ENCODE measurements at regions not wholly inside any gene's neighbourhood (a gene's known extent, or its start where the extent isn't known, plus 50 kb on each side); places are given as distances from the start of the nearest gene placed in this dataset.

- Mint-ChIP-seq H3K4me3 (no peak overlapping the region), H3K9me3 (no peaks in the 10 kb centered on the region)
Measured at GRCh38 chr9:2962471-2963172, 118.7 kb upstream of the PUM3 start.

GRCh38 chr9:2958219-2958618 lies 114.3 kb upstream of the PUM3 start:
- no peaks in the 10 kb centered on the region for H3K36me3 Mint-ChIP-seq (ENCODE audit: insufficient read depth)
- no peak overlapping the region for H3K27ac Mint-ChIP-seq
- DNase-seq (no peak), ATAC-seq (replicated peaks) (no peak)
- peaks cover 6 to 24% of the 10 kb centered on the region in 2 donors for H3K27me3 Mint-ChIP-seq
- no peak overlapping the region for H3K4me3 Mint-ChIP-seq
- no peaks in the 10 kb centered on the region for H3K4me1 Mint-ChIP-seq (ENCODE audit: low read depth in 2 of 2)
- no peaks in the 10 kb centered on the region for H3K9me3 Mint-ChIP-seq

More at GRCh38 chr9:2962471-2963172, 118.7 kb upstream of the PUM3 start:
- no peaks in the 10 kb centered on the region for H3K4me1 Mint-ChIP-seq (ENCODE audit: low read depth in 2 of 2)
- no peaks in the 10 kb centered on the region for H3K36me3 Mint-ChIP-seq (ENCODE audit: insufficient read depth)
- ATAC-seq (replicated peaks): no peak
- no peak for DNase-seq
- H3K27ac Mint-ChIP-seq: no peak overlapping the region
- H3K27me3 Mint-ChIP-seq: peaks cover 6 to 22% of the 10 kb centered on the region in 2 donors

- no peak for DNase-seq
- Mint-ChIP-seq H3K36me3 (ENCODE audit: insufficient read depth) (no peaks in the 10 kb centered on the region), H3K4me3 (no peak overlapping the region), H3K27ac (no peak overlapping the region), H3K27me3 (peaks cover 6 to 19% of the 10 kb centered on the region in 2 donors), H3K9me3 (no peaks in the 10 kb centered on the region), H3K4me1 (ENCODE audit: low read depth in 2 of 2) (no peaks in the 10 kb centered on the region)
- no peak for ATAC-seq (replicated peaks)
Measured at GRCh38 chr9:2957656-2958200, 113.8 kb upstream of the PUM3 start.

GRCh38 chr9:2955575-2955974 lies 111.7 kb upstream of the PUM3 start:
- Mint-ChIP-seq H3K27me3 (peaks cover 11 to 19% of the 10 kb centered on the region in 2 donors), H3K27ac (no peak overlapping the region), H3K4me1 (ENCODE audit: low read depth in 2 of 2) (no peaks in the 10 kb centered on the region), H3K36me3 (ENCODE audit: insufficient read depth) (no peaks in the 10 kb centered on the region), H3K9me3 (no peaks in the 10 kb centered on the region), H3K4me3 (no peak overlapping the region)
- DNase-seq (no peak), ATAC-seq (replicated peaks) (no peak)

DNA sequence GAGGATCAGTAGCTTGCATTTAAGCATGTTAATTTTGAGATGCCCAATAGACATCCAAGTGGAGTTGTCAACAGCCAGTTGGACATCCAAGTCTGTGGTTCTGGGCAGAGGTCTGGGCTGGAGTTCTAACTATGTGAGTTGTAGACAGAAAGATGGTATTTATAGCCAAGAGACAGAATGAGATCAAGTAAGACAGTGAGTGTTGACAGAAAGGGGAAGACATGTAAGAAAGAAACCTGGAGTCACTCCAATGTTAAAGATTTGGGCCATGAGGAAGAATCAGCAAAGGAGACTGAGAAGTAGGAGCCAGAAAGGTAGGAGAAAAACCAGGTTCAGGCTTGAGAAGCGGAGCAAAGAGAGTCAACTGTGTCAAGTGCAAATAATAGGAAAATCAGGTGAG lies 95.5 kb upstream of the PUM3 start:
- Mint-ChIP-seq H3K4me3 (no peak overlapping the region), H3K27ac (no peak overlapping the region), H3K9me3 (no peaks in the 10 kb centered on the region), H3K36me3 (ENCODE audit: insufficient read depth) (no peaks in the 10 kb centered on the region), H3K27me3 (peaks cover 0 to 32% of the 10 kb centered on the region in 2 donors), H3K4me1 (ENCODE audit: low read depth in 2 of 2) (no peaks in the 10 kb centered on the region)
- DNase-seq (no peak), ATAC-seq (replicated peaks) (no peak)

GRCh38 chr9:2936221-2936620 lies 92.3 kb upstream of the PUM3 start:
- H3K4me1 Mint-ChIP-seq (ENCODE audit: low read depth in 2 of 2): no peaks in the 10 kb centered on the region
- no peak overlapping the region for H3K4me3 Mint-ChIP-seq
- H3K36me3 Mint-ChIP-seq (ENCODE audit: insufficient read depth): no peaks in the 10 kb centered on the region
- no peak for DNase-seq
- H3K27ac Mint-ChIP-seq: no peak overlapping the region
- no peak for ATAC-seq (replicated peaks)
- no peaks in the 10 kb centered on the region for H3K9me3 Mint-ChIP-seq
- peaks cover 0 to 21% of the 10 kb centered on the region in 2 donors for H3K27me3 Mint-ChIP-seq

GRCh38 chr9:2934883-2935282 lies 91.0 kb upstream of the PUM3 start:
- no peaks in the 10 kb centered on the region for H3K36me3 Mint-ChIP-seq (ENCODE audit: insufficient read depth)
- no peak for DNase-seq
- ATAC-seq (replicated peaks): no peak

DNA sequence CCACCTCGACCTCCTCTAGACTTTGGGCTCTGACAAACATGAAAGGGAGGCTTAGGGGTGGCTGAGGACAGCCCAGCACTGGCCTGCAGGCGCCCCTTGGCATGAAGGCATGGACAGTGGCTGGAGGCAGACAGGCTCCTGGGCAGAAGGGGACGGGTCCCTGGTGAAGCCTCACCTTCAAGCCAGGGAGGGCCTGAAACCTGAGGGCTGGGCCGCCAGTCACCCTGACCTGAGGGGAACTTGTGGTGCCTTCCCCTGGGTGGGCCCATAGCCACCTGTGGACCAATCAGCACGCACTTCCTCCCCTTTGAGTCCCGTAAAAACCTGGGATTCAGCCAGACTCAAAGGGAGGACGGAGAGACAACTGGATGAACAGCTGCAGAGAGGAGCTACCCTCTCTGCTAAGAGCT lies 90.4 kb upstream of the PUM3 start:
- no peak for ATAC-seq (replicated peaks)

More at GRCh38 chr9:2934883-2935282, 91.0 kb upstream of the PUM3 start:
- H3K27me3 Mint-ChIP-seq: peaks cover 0 to 15% of the 10 kb centered on the region in 2 donors
- H3K4me1 Mint-ChIP-seq (ENCODE audit: low read depth in 2 of 2): no peaks in the 10 kb centered on the region
- H3K4me3 Mint-ChIP-seq: no peak overlapping the region
- no peaks in the 10 kb centered on the region for H3K9me3 Mint-ChIP-seq
- H3K27ac Mint-ChIP-seq: no peak overlapping the region

DNA sequence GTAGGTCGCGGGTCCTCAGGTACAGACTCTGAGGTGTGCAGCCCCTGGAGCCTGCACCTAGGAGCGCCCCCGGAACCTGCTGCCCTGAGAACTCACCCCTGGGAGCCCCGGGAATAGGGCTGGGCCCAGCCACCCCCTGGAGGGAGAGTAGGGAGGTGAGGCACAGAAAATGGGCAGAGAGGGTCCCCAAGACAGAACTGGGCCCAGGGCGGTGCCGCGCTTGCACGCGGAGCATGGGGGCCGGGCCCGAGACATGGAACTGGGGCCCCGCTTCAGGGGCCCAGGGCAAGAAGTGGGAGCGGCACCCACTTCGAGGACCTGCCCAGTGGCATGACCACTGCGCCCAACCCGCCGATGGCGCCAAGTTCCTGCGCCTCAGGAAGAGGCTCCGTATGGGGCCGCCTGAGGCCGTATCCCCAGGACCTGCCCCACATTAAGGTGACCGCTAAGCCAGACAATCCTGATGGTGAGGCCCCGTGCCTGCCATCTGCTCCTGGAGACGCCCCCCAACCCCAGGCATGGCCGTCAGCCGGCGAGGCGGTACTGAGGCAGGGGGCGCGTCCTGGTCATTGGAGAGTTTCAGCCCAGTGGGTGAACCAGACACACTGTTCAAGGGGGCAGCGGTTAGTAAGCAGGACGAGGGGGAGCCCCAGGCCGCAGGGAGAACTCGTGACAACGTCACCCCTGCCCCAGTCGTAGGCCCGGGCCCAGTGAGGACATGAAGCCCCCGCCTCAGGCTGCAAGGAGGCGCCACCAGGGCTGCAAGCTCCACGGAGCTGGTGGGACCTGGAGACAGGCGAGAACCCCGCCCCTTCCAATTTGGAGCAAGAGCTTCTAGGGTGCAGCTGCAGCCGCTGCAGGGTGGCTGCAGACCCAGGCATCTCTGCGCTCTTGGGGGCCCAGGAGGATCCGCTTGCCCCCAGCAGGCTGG lies 89.5 kb upstream of the PUM3 start:
- DNase-seq: no peak
- no peak for ATAC-seq (replicated peaks)
- Mint-ChIP-seq H3K36me3 (ENCODE audit: insufficient read depth) (no peaks in the 10 kb centered on the region), H3K27me3 (peaks cover 0 to 9% of the 10 kb centered on the region in 2 donors), H3K9me3 (no peaks in the 10 kb centered on the region), H3K4me1 (ENCODE audit: low read depth in 2 of 2) (no peaks in the 10 kb centered on the region), H3K27ac (no peak overlapping the region), H3K4me3 (no peak overlapping the region)

More for the DNA sequence above, 90.4 kb upstream of the PUM3 start:
- Mint-ChIP-seq H3K27ac (no peak overlapping the region), H3K36me3 (ENCODE audit: insufficient read depth) (no peaks in the 10 kb centered on the region), H3K9me3 (no peaks in the 10 kb centered on the region), H3K27me3 (peaks cover 0 to 12% of the 10 kb centered on the region in 2 donors), H3K4me1 (ENCODE audit: low read depth in 2 of 2) (no peaks in the 10 kb centered on the region), H3K4me3 (no peak overlapping the region)
- no peak for DNase-seq

DNA sequence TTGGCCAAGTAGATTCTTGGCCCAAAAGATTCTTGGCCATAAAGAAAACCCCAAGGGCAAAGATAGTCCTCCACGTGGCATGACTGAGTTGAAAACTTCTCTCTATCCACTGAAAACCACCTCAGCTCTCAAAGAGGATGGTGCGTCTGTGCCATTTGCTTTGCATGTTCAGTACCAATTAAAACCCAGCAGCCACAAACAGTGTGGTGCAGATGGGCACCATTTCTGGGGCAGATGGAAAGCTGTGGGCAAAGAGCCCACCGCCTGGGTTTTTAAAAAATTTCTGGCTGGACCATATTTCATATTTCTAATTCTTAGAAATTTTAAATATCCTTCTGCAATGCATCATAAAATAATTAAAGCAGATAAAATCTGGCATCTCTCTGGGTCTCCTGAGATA lies 84.5 kb upstream of the PUM3 start:
- peaks cover 2 to 6% of the 10 kb centered on the region in 2 donors for H3K27me3 Mint-ChIP-seq
- H3K4me1 Mint-ChIP-seq (ENCODE audit: low read depth in 2 of 2): no peaks in the 10 kb centered on the region
- no peak for ATAC-seq (replicated peaks)
- no peak for DNase-seq
- H3K36me3 Mint-ChIP-seq (ENCODE audit: insufficient read depth): no peaks in the 10 kb centered on the region
- no peak overlapping the region for H3K4me3 Mint-ChIP-seq
- no peak overlapping the region for H3K27ac Mint-ChIP-seq
- no peaks in the 10 kb centered on the region for H3K9me3 Mint-ChIP-seq

- no peaks in the 10 kb centered on the region for H3K36me3 Mint-ChIP-seq (ENCODE audit: insufficient read depth)
- no peaks in the 10 kb centered on the region for H3K4me1 Mint-ChIP-seq (ENCODE audit: low read depth in 2 of 2)
- DNase-seq (no peak), ATAC-seq (replicated peaks) (no peak)
- H3K4me3 Mint-ChIP-seq: no peak overlapping the region
- no peak overlapping the region for H3K27ac Mint-ChIP-seq
- H3K27me3 Mint-ChIP-seq: peaks cover 14% of the 10 kb centered on the region in 2 donors
- no peaks in the 10 kb centered on the region for H3K9me3 Mint-ChIP-seq
Measured at GRCh38 chr9:2925016-2925415, 81.1 kb upstream of the PUM3 start.

DNA sequence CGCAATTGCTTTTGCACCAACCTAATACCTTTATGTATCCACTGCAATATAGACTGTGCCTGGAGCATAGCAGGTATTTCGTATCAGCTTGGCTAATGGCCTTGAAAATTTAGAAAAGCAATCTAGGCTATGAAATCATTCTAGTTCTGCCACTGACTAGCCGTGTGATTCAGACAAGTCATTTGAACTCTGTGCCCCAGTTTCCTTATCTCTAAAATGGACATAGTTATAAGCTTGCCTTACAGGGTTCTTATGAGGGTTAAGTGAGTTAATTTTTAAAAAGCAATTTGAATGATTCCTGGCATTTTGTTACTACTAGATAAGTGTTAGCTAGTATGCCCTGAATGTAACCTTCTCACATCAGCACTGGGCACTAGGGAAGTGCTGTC lies 80.5 kb upstream of the PUM3 start:
- H3K36me3 Mint-ChIP-seq (ENCODE audit: insufficient read depth): no peaks in the 10 kb centered on the region
- DNase-seq (no peak), ATAC-seq (replicated peaks) (no peak)
- H3K4me3 Mint-ChIP-seq: no peak overlapping the region
- no peak overlapping the region for H3K27ac Mint-ChIP-seq
- H3K4me1 Mint-ChIP-seq (ENCODE audit: low read depth in 2 of 2): no peaks in the 10 kb centered on the region
- H3K27me3 Mint-ChIP-seq: peaks cover 14% of the 10 kb centered on the region in 2 donors
- no peaks in the 10 kb centered on the region for H3K9me3 Mint-ChIP-seq

GRCh38 chr9:2923766-2924379 lies 80.0 kb upstream of the PUM3 start:
- Mint-ChIP-seq H3K4me3 (no peak overlapping the region), H3K27me3 (peaks cover 11 to 14% of the 10 kb centered on the region in 2 donors), H3K27ac (no peak overlapping the region), H3K4me1 (ENCODE audit: low read depth in 2 of 2) (no peaks in the 10 kb centered on the region), H3K9me3 (no peaks in the 10 kb centered on the region), H3K36me3 (ENCODE audit: insufficient read depth) (no peaks in the 10 kb centered on the region)
- DNase-seq (no peak), ATAC-seq (replicated peaks) (no peak)
